ENCODE measurements at regions not wholly inside any gene's neighbourhood (a gene's known extent, or its start where the extent isn't known, plus 50 kb on each side); places are given as distances from the start of the nearest gene placed in this dataset.

- TF ChIP-seq CTCF (IDR thresholded peaks at IDR 0.05; ENCODE audit: low read length) (no peak), EZH2 (IDR thresholded peaks at IDR 0.05; ENCODE audit: borderline replicate concordance, low read length) (no peak)
These were observed 239.1 kb downstream of the ZNF674 start for GRCh38 chrX:46306103-46306502.

All from OCI-LY1 (cell line).